ENCODE measurements at regions not wholly inside any gene's neighbourhood (a gene's known extent, or its start where the extent isn't known, plus 50 kb on each side); places are given as distances from the start of the nearest gene placed in this dataset.

- TF ChIP-seq CTCF (conservative IDR thresholded peaks at IDR 0.05) (no peak), ZFX (IDR thresholded peaks at IDR 0.05) (no peak)
Observed at GRCh38 chr4:124958847-124959246, 246.3 kb upstream of the ANKRD50 start.
